H1 (cell line): ENCODE measurements at regions not wholly inside any gene's neighbourhood (a gene's known extent, or its start where the extent isn't known, plus 50 kb on each side); places are given as distances from the start of the nearest gene placed in this dataset.

Source experiments
- BRCA1 ChIP-seq: IDR thresholded peaks from 2 replicates; pipeline ENCODE4 v1.6.1; 2012; ENCODE audit warnings: low read depth, low read length, improper control_type of control experiment
- CEBPB ChIP-seq: IDR thresholded peaks from 2 replicates; pipeline ENCODE4 v1.6.1; 2012; ENCODE audit warnings: low read depth, low read length
- CREB1 ChIP-seq: IDR thresholded peaks from 2 replicates; pipeline ENCODE4 v1.6.1; 2012; ENCODE audit warnings: inconsistent platforms
- CTCF ChIP-seq, 3 experiments: IDR thresholded peaks; 1 replicate in 2 of 3; 2 replicates in 1 of 3; pipeline versions ENCODE4 v1.5.1 to v1.6.1; 2011; ENCODE audit warnings: low read length in 3 of 3, mild to moderate bottlenecking in 3 of 3, inconsistent platforms in 2 of 3, low read depth in 1 of 3, moderate library complexity in 1 of 3; ENCODE audit not compliant: insufficient read depth in 1 of 3; ENCODE audit errors: control extremely low read depth in 1 of 3
- EZH2 ChIP-seq: fragments of 200-600 bp; sonication (generic); IDR thresholded peaks from 2 replicates; pipeline ENCODE4 v1.7.1; 2012; ENCODE audit warnings: low read depth, mild to moderate bottlenecking, moderate library complexity, low read length, inconsistent platforms; ENCODE audit not compliant: severe bottlenecking
- NRF1 ChIP-seq: IDR thresholded peaks from 2 replicates; pipeline ENCODE4 v1.6.1; 2011; ENCODE audit warnings: mild to moderate bottlenecking, low read depth, low read length, improper control_type of control experiment
- PHF8 ChIP-seq: fragments of 200-600 bp; sonication (generic); conservative IDR thresholded peaks from 2 replicates; pipeline ENCODE4 v1.7.1; 2012; ENCODE audit warnings: low read depth, mild to moderate bottlenecking, inconsistent platforms, low read length, moderate library complexity
- POLR2A ChIP-seq, 2 experiments: IDR thresholded peaks; 1 replicate in 1 of 2; 2 replicates in 1 of 2; pipeline ENCODE4 v1.6.1; 2011; ENCODE audit warnings: low read depth in 2 of 2, low read length in 2 of 2, mild to moderate bottlenecking in 2 of 2; ENCODE audit errors: control extremely low read depth in 1 of 2
- POLR2AphosphoS5 ChIP-seq: IDR thresholded peaks from 2 replicates; pipeline ENCODE4 v1.6.1; 2011; ENCODE audit warnings: low read depth, low read length
- RAD21 ChIP-seq, 2 experiments: IDR thresholded peaks in 1 of 2; conservative IDR thresholded peaks in 1 of 2; 2 replicates each; pipeline ENCODE4 v1.6.1; 2011; ENCODE audit warnings: low read depth in 2 of 2, low read length in 2 of 2, improper control_type of control experiment in 1 of 2, inconsistent platforms in 1 of 2, mild to moderate bottlenecking in 1 of 2, moderate library complexity in 1 of 2
- SIN3A ChIP-seq, 2 experiments: IDR thresholded peaks in 1 of 2; conservative IDR thresholded peaks in 1 of 2; 2 replicates each; pipeline ENCODE4 v1.6.1; 2011 to 2012; ENCODE audit warnings: low read length in 2 of 2, improper control_type of control experiment in 1 of 2, low read depth in 1 of 2, mild to moderate bottlenecking in 1 of 2
- SP1 ChIP-seq: IDR thresholded peaks from 2 replicates; pipeline ENCODE4 v1.6.1; 2011; ENCODE audit warnings: low read depth, low read length
- TAF1 ChIP-seq: IDR thresholded peaks from 2 replicates; pipeline ENCODE4 v1.6.1; 2011; ENCODE audit warnings: mild to moderate bottlenecking, low read depth, low read length

- no peak for TF ChIP-seq CTCF (IDR thresholded peaks at IDR 0.05; ENCODE audit: control extremely low read depth in 1 of 3, insufficient read depth in 1 of 3, low read depth in 1 of 3, low read length in 3 of 3)
- no peak for TF ChIP-seq POLR2A (IDR thresholded peaks at IDR 0.05; ENCODE audit: control extremely low read depth in 1 of 2, low read depth in 2 of 2, low read length in 2 of 2)
- TF ChIP-seq POLR2AphosphoS5 = no peak
- no peak for TF ChIP-seq CEBPB
- TF ChIP-seq NRF1 = no peak
- no peak for TF ChIP-seq RAD21 (IDR thresholded peaks at IDR 0.05 in 1 of 2, conservative IDR thresholded peaks at IDR 0.05 in 1 of 2; ENCODE audit: low read depth in 2 of 2, low read length in 2 of 2)
- no peak for TF ChIP-seq PHF8
- TF ChIP-seq CREB1 = no peak
- no peak for TF ChIP-seq EZH2
- no peak for TF ChIP-seq BRCA1
- TF ChIP-seq SP1 = no peak
- no peak for TF ChIP-seq SIN3A (conservative IDR thresholded peaks at IDR 0.05 in 1 of 2, IDR thresholded peaks at IDR 0.05 in 1 of 2; ENCODE audit: low read depth in 1 of 2, low read length in 2 of 2)
- TF ChIP-seq TAF1 = no peak
These were observed 1405.3 kb downstream of the SI start for GRCh38 chr3:163672954-163673353.
